HG02571 (cell line): ENCODE measurements at regions not wholly inside any gene's neighbourhood (a gene's known extent, or its start where the extent isn't known, plus 50 kb on each side); places are given as distances from the start of the nearest gene placed in this dataset.
"Not testable (repeated sequence)": the region's sequence is repeated elsewhere in the genome, so short reads cannot be mapped to it uniquely, and the experiment has no call there.

Experiments used
- ATAC-seq: cut with Tn5 transposase; IDR thresholded peaks from one replicate; pipeline ENCODE4 v1.9.1; 2021; ENCODE audit warnings: mild to moderate bottlenecking, moderate library complexity; ENCODE audit not compliant: unreplicated experiment

GRCh38 chr10:6985644-6986043 is 405.6 kb upstream of the PRKCQ start:
- no peak for ATAC-seq

- no peak for ATAC-seq
Observed at GRCh38 chr10:6984971-6985370, 404.9 kb upstream of the PRKCQ start.

- ATAC-seq = not testable (repeated sequence)
Observed at GRCh38 chr10:6984016-6984415, 403.9 kb upstream of the PRKCQ start.

GRCh38 chr10:6980353-6980752 is 400.3 kb upstream of the PRKCQ start:
- ATAC-seq = no peak

GRCh38 chr10:6979371-6979770 is 399.3 kb upstream of the PRKCQ start:
- ATAC-seq = no peak

GRCh38 chr10:6978187-6978627 is 398.1 kb upstream of the PRKCQ start:
- no peak for ATAC-seq

- ATAC-seq = no peak
Observed at GRCh38 chr10:6977398-6978186, 397.5 kb upstream of the PRKCQ start.

GRCh38 chr10:6973899-6974298 is 393.8 kb upstream of the PRKCQ start:
- no peak for ATAC-seq

GRCh38 chr10:6972226-6972625 is 392.1 kb upstream of the PRKCQ start:
- no peak for ATAC-seq

- no peak for ATAC-seq
Observed at GRCh38 chr10:6969659-6970058, 389.6 kb upstream of the PRKCQ start.

- ATAC-seq = no peak
Observed at GRCh38 chr10:6964543-6964942, 384.5 kb upstream of the PRKCQ start.

- ATAC-seq = no peak
Observed at GRCh38 chr10:6962576-6962975, 382.5 kb upstream of the PRKCQ start.

- ATAC-seq = no peak
Observed at GRCh38 chr10:6958711-6959110, 378.6 kb upstream of the PRKCQ start.

GRCh38 chr10:6958254-6958653 is 378.2 kb upstream of the PRKCQ start:
- no peak for ATAC-seq

- ATAC-seq = no peak
Observed at GRCh38 chr10:6957851-6958250, 377.8 kb upstream of the PRKCQ start.

GRCh38 chr10:6956562-6956961 is 376.5 kb upstream of the PRKCQ start:
- no peak for ATAC-seq

- ATAC-seq = no peak
Observed at GRCh38 chr10:6953271-6953801, 373.3 kb upstream of the PRKCQ start.

- no peak for ATAC-seq
Observed at GRCh38 chr10:6951732-6952131, 371.7 kb upstream of the PRKCQ start.

GRCh38 chr10:6950133-6950532 is 370.1 kb upstream of the PRKCQ start:
- ATAC-seq = no peak

GRCh38 chr10:6944436-6944835 is 364.4 kb upstream of the PRKCQ start:
- ATAC-seq = no peak

- no peak for ATAC-seq
Observed at GRCh38 chr10:6938384-6938783, 358.3 kb upstream of the PRKCQ start.

GRCh38 chr10:6936931-6937330 is 356.9 kb upstream of the PRKCQ start:
- no peak for ATAC-seq
